ENCODE measurements at regions not wholly inside any gene's neighbourhood (a gene's known extent, or its start where the extent isn't known, plus 50 kb on each side); places are given as distances from the start of the nearest gene placed in this dataset.

GRCh38 chr15:31802761-31803160 is 227.6 kb upstream of the CHRNA7 start:
- TF ChIP-seq, protein P1, sequence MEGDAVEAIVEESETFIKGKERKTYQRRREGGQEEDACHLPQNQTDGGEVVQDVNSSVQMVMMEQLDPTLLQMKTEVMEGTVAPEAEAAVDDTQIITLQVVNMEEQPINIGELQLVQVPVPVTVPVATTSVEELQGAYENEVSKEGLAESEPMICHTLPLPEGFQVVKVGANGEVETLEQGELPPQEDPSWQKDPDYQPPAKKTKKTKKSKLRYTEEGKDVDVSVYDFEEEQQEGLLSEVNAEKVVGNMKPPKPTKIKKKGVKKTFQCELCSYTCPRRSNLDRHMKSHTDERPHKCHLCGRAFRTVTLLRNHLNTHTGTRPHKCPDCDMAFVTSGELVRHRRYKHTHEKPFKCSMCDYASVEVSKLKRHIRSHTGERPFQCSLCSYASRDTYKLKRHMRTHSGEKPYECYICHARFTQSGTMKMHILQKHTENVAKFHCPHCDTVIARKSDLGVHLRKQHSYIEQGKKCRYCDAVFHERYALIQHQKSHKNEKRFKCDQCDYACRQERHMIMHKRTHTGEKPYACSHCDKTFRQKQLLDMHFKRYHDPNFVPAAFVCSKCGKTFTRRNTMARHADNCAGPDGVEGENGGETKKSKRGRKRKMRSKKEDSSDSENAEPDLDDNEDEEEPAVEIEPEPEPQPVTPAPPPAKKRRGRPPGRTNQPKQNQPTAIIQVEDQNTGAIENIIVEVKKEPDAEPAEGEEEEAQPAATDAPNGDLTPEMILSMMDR (IDR thresholded peaks at IDR 0.05; ENCODE audit: poor library complexity), result no peak
- no peak for TF ChIP-seq EZH2phosphoT487 (IDR thresholded peaks at IDR 0.05; ENCODE audit: low read depth, severe bottlenecking, unreplicated experiment)

All from hepatocyte (in vitro differentiated cells).